ENCODE measurements at regions not wholly inside any gene's neighbourhood (a gene's known extent, or its start where the extent isn't known, plus 50 kb on each side); places are given as distances from the start of the nearest gene placed in this dataset.

DNA sequence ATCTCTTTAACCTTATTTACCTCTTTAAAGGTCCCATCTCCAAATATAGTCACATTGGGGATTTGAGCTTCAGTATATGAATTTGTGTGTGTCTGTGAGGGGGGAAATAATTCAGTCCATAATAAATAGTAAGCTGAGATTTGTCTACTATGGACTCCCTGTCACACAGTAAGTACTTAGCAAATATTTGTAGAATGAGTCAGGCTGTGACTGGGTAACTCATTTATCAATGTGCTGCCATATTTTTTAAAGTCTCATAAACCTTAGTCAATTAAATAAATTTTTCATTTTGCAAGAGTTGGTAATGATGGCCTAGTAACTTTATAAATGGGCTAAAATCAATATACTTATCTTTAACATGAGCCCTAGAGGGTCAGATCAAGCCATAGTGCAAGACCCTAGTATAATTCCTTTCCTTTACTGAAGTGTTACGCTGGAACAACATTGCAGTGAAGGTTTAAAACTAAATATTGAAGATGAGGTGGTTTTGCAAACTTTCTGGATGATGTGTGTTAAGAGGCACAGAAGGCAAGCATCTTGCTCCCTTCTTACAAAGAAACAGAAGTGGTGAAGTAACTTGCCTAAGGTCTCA is 305.1 kb downstream of the KCNRG start:
- Histone ChIP-seq H3K9ac (ENCODE audit: low read length) (peak overlapping the region; percentile 4), H3K27me3 (ENCODE audit: insufficient read depth, low read length) (no peaks in the 10 kb centered on the region), H4K20me1 (ENCODE audit: insufficient read depth, low read length) (no peaks in the 10 kb centered on the region), H2AFZ (ENCODE audit: low read depth, low read length) (no peak overlapping the region), H3K9me3 (ENCODE audit: insufficient read depth, low read depth, low read length) (no peaks in the 10 kb centered on the region), H3K4me3 (ENCODE audit: insufficient read depth, low read depth, low read length) (no peak overlapping the region), H3K27ac (ENCODE audit: low read depth, low read length) (peak overlapping the region; percentile 50), H3K4me1 (ENCODE audit: insufficient read depth, low read length) (peaks cover 18% of the 10 kb centered on the region), H3K79me2 (ENCODE audit: insufficient read depth, low read length) (no peaks in the 10 kb centered on the region), H3K36me3 (ENCODE audit: insufficient read depth, low read length) (no peaks in the 10 kb centered on the region), H3K4me2 (ENCODE audit: low read length) (peak overlapping the region; percentile 14)
- no peaks in the 10 kb centered on the region for H3K27me3 Mint-ChIP-seq (ENCODE audit: low read depth, unreplicated experiment)
- TF ChIP-seq EZH2 (IDR thresholded peaks at IDR 0.05; ENCODE audit: insufficient read depth, low read length) (no peak), CTCF (IDR thresholded peaks at IDR 0.05; ENCODE audit: insufficient read depth, low read depth, low read length) (no peak)
- peaks cover 4% of the 10 kb centered on the region for H3K9me3 Mint-ChIP-seq (ENCODE audit: unreplicated experiment)
- H3K27ac Mint-ChIP-seq (ENCODE audit: unreplicated experiment): peak overlapping the region; percentile 99
- DNase-seq (ENCODE audit: low read depth): peak; percentile 81
- no peak overlapping the region for H3K4me3 Mint-ChIP-seq (ENCODE audit: unreplicated experiment)
- peaks cover 25% of the 10 kb centered on the region for H3K4me1 Mint-ChIP-seq (ENCODE audit: low read depth, unreplicated experiment)
- no peaks in the 10 kb centered on the region for H3K36me3 Mint-ChIP-seq (ENCODE audit: low read depth, unreplicated experiment)
- peak; percentile 49 for FAIRE-seq

- Histone ChIP-seq H3K79me2 (ENCODE audit: insufficient read depth, low read length) (no peaks in the 10 kb centered on the region), H2AFZ (ENCODE audit: low read depth, low read length) (no peak overlapping the region), H3K4me3 (ENCODE audit: insufficient read depth, low read depth, low read length) (no peak overlapping the region), H3K4me1 (ENCODE audit: insufficient read depth, low read length) (peaks cover 18% of the 10 kb centered on the region), H3K27me3 (ENCODE audit: insufficient read depth, low read length) (no peaks in the 10 kb centered on the region), H3K9ac (ENCODE audit: low read length) (no peak overlapping the region), H3K36me3 (ENCODE audit: insufficient read depth, low read length) (no peaks in the 10 kb centered on the region), H3K27ac (ENCODE audit: low read depth, low read length) (no peak overlapping the region), H3K4me2 (ENCODE audit: low read length) (no peak overlapping the region), H3K9me3 (ENCODE audit: insufficient read depth, low read depth, low read length) (no peaks in the 10 kb centered on the region), H4K20me1 (ENCODE audit: insufficient read depth, low read length) (no peaks in the 10 kb centered on the region)
- no peak overlapping the region for H3K4me3 Mint-ChIP-seq (ENCODE audit: unreplicated experiment)
- DNase-seq (ENCODE audit: low read depth) (no peak), FAIRE-seq (no peak)
- peaks cover 4% of the 10 kb centered on the region for H3K9me3 Mint-ChIP-seq (ENCODE audit: unreplicated experiment)
- no peak overlapping the region for H3K27ac Mint-ChIP-seq (ENCODE audit: unreplicated experiment)
- TF ChIP-seq EZH2 (IDR thresholded peaks at IDR 0.05; ENCODE audit: insufficient read depth, low read length): no peak
- TF ChIP-seq CTCF (IDR thresholded peaks at IDR 0.05; ENCODE audit: insufficient read depth, low read depth, low read length): no peak
- no peaks in the 10 kb centered on the region for H3K27me3 Mint-ChIP-seq (ENCODE audit: low read depth, unreplicated experiment)
- H3K36me3 Mint-ChIP-seq (ENCODE audit: low read depth, unreplicated experiment): no peaks in the 10 kb centered on the region
- peaks cover 32% of the 10 kb centered on the region for H3K4me1 Mint-ChIP-seq (ENCODE audit: low read depth, unreplicated experiment)
Measured at GRCh38 chr13:50322006-50322405, 306.8 kb downstream of the KCNRG start.

DNA sequence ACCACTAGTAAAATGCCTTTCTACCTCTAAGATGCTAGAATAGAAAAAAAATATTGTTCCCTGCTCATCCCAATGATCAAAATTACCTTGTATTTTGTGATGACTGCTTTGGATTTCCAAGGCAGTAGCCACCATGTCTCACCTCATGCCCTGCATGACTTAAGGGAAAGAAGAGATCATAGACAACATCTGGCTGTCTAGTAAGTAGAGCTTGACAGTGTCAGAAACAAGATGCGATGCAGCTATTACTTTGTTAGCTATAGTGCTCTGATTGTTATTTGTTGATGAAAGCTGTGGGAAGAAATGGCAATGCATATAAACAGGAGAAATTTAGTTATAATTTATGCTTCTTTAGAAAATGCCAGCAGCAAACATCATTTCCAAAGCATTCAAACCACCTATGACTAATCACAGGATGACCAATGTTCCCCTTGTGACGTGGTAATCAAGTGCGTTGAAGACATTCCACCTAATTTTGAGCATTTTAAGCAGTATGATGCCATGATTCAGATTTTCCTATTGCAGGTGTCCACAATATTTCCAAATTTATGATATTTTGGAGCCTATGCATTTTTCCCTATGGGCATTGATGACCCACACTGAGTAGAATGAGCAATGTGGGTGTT is 308.3 kb downstream of the KCNRG start:
- no peak overlapping the region for H3K4me3 Mint-ChIP-seq (ENCODE audit: unreplicated experiment)
- Histone ChIP-seq H3K27me3 (ENCODE audit: insufficient read depth, low read length) (no peaks in the 10 kb centered on the region), H3K36me3 (ENCODE audit: insufficient read depth, low read length) (no peaks in the 10 kb centered on the region), H3K4me2 (ENCODE audit: low read length) (peak overlapping the region; percentile 46), H3K4me3 (ENCODE audit: insufficient read depth, low read depth, low read length) (no peak overlapping the region), H3K27ac (ENCODE audit: low read depth, low read length) (peak overlapping the region; percentile 74), H3K4me1 (ENCODE audit: insufficient read depth, low read length) (peaks cover 18% of the 10 kb centered on the region), H2AFZ (ENCODE audit: low read depth, low read length) (peak overlapping the region; percentile 11), H3K9me3 (ENCODE audit: insufficient read depth, low read depth, low read length) (no peaks in the 10 kb centered on the region), H3K79me2 (ENCODE audit: insufficient read depth, low read length) (no peaks in the 10 kb centered on the region), H3K9ac (ENCODE audit: low read length) (peak overlapping the region; percentile 7), H4K20me1 (ENCODE audit: insufficient read depth, low read length) (no peaks in the 10 kb centered on the region)
- H3K36me3 Mint-ChIP-seq (ENCODE audit: low read depth, unreplicated experiment): no peaks in the 10 kb centered on the region
- peaks cover 34% of the 10 kb centered on the region for H3K4me1 Mint-ChIP-seq (ENCODE audit: low read depth, unreplicated experiment)
- H3K27ac Mint-ChIP-seq (ENCODE audit: unreplicated experiment): peak overlapping the region; percentile 87
- H3K27me3 Mint-ChIP-seq (ENCODE audit: low read depth, unreplicated experiment): no peaks in the 10 kb centered on the region
- no peak for TF ChIP-seq CTCF (IDR thresholded peaks at IDR 0.05; ENCODE audit: insufficient read depth, low read depth, low read length)
- no peak for TF ChIP-seq EZH2 (IDR thresholded peaks at IDR 0.05; ENCODE audit: insufficient read depth, low read length)
- DNase-seq (ENCODE audit: low read depth): peak; percentile 97
- FAIRE-seq: peak; percentile 89
- H3K9me3 Mint-ChIP-seq (ENCODE audit: unreplicated experiment): peaks cover 4% of the 10 kb centered on the region

Measured in astrocyte (in vitro differentiated cells and primary cell).